Endothelial cell of umbilical vein (primary cell): ENCODE measurements at regions not wholly inside any gene's neighbourhood (a gene's known extent, or its start where the extent isn't known, plus 50 kb on each side); places are given as distances from the start of the nearest gene placed in this dataset.

Experiments used
- BruUV-seq: library from RNA; stranded (reverse); fragments of 400-500 nt; replicated peaks from 2 replicates; lab custom pipeline; 2021; lab: Mats Ljungman, UMichigan
- CTCF ChIA-PET: fragments of 300-600, 350-600 bp; sonication (Branson Sonifier 250); formaldehyde crosslinking; loops from one replicate; lab custom pipeline; 2021; ENCODE audit warnings: antibody characterized with exemption, inconsistent platforms; lab: Charles Lee
- POLR2A ChIA-PET: fragments of 300-600, 350-600 bp; sonication (Branson Sonifier 250); formaldehyde crosslinking; loops from one replicate; lab custom pipeline; 2021; ENCODE audit warnings: antibody characterized with exemption, inconsistent platforms; lab: Charles Lee
- DNase-seq: peaks from one replicate; pipeline ENCODE4 v3.0.0-alpha.2; 2011; ENCODE audit warnings: low read depth, low spot score
- FAIRE-seq: peaks from 2 replicates; lab custom pipeline; 2011; peaks lifted over from hg19 to GRCh38; lab: Jason Lieb, UNC
- H2AFZ ChIP-seq: 2 replicates; pipeline ENCODE4 v1.6.0; 2012; ENCODE audit warnings: low read depth, low read length, control low read depth, inconsistent platforms
- H3K27ac ChIP-seq: 2 replicates; pipeline ENCODE4 v1.5.1; 2011; ENCODE audit warnings: low read depth, mild to moderate bottlenecking, control low read depth, low read length, moderate library complexity; ENCODE audit not compliant: insufficient read depth
- H3K27me3 ChIP-seq, 2 experiments: 2 replicates each; pipeline versions ENCODE4 v1.6.0 to v1.6.1; 2011; ENCODE audit warnings: low read length in 2 of 2, mixed read lengths in 1 of 2; ENCODE audit not compliant: control insufficient read depth in 2 of 2, insufficient read depth in 2 of 2
- H3K36me3 ChIP-seq, 2 experiments: 2 replicates in 1 of 2; 3 replicates in 1 of 2; pipeline ENCODE4 v1.5.1; 2011; ENCODE audit warnings: low read length in 2 of 2, mild to moderate bottlenecking in 1 of 2, moderate library complexity in 1 of 2; ENCODE audit not compliant: control insufficient read depth in 2 of 2, insufficient read depth in 2 of 2; ENCODE audit errors: extremely low read depth in 1 of 2
- H3K4me1 ChIP-seq: 3 replicates; pipeline ENCODE4 v1.5.1; 2011; ENCODE audit warnings: mild to moderate bottlenecking, low read length; ENCODE audit not compliant: control insufficient read depth, insufficient read depth; ENCODE audit errors: extremely low read depth
- H3K4me2 ChIP-seq: 2 replicates; pipeline ENCODE4 v1.6.1; 2011; ENCODE audit warnings: low read length, control low read depth, mixed read lengths; ENCODE audit not compliant: insufficient read depth
- H3K4me3 ChIP-seq, 3 experiments: fragments of 200-600 bp in 1 of 3; sonication (generic), shearing (Covaris generic) in 1 of 3; replicated peaks in 1 of 3; 2 replicates each; pipeline ENCODE4 v1.5.1; 2011 to 2016; ENCODE audit warnings: control low read depth in 3 of 3, low read length in 3 of 3, mild to moderate bottlenecking in 2 of 3, inconsistent platforms in 1 of 3, low read depth in 1 of 3, moderate library complexity in 1 of 3; ENCODE audit not compliant: insufficient read depth in 1 of 3
- H3K79me2 ChIP-seq: 2 replicates; pipeline ENCODE4 v1.6.0; 2012; ENCODE audit warnings: low read length, inconsistent platforms; ENCODE audit not compliant: control insufficient read depth, insufficient read depth
- H3K9ac ChIP-seq: replicated peaks from 2 replicates; pipeline ENCODE3; 2011; ENCODE audit warnings: low read length, control low read depth; ENCODE audit not compliant: insufficient read depth; ENCODE audit errors: extremely low read depth
- H3K9me1 ChIP-seq: replicated peaks from 3 replicates; pipeline ENCODE4 v1.6.0; 2011; ENCODE audit warnings: mild to moderate bottlenecking, low read length; ENCODE audit not compliant: control insufficient read depth, insufficient read depth; ENCODE audit errors: extremely low read depth
- H3K9me3 ChIP-seq: replicated peaks from 2 replicates; pipeline ENCODE4 v1.5.1; 2012; ENCODE audit warnings: low read length, inconsistent platforms; ENCODE audit not compliant: control insufficient read depth, insufficient read depth
- H4K20me1 ChIP-seq: replicated peaks from 2 replicates; pipeline ENCODE3; 2011; ENCODE audit warnings: mild to moderate bottlenecking, low read length; ENCODE audit not compliant: control insufficient read depth, insufficient read depth; ENCODE audit errors: extremely low read depth
- CTCF ChIP-seq, 2 donors: IDR thresholded peaks; 1 replicate in 1 of 2; 2 replicates in 1 of 2; pipeline ENCODE4 v1.5.1; 2011; ENCODE audit warnings: low read length in 2 of 2, mild to moderate bottlenecking in 2 of 2, moderate library complexity in 2 of 2, control low read depth in 1 of 2, inconsistent platforms in 1 of 2, low read depth in 1 of 2; ENCODE audit not compliant: insufficient read depth in 1 of 2; ENCODE audit errors: extremely low read depth in 1 of 2
- EZH2 ChIP-seq: IDR thresholded peaks from 2 replicates; pipeline ENCODE4 v1.6.1; 2012; ENCODE audit warnings: borderline replicate concordance, low read depth, mild to moderate bottlenecking, moderate library complexity, low read length, inconsistent platforms; ENCODE audit not compliant: severe bottlenecking
- FOS ChIP-seq: IDR thresholded peaks from 2 replicates; pipeline ENCODE4 v1.6.1; 2011; ENCODE audit warnings: mild to moderate bottlenecking, low read length, moderate library complexity, borderline replicate concordance; ENCODE audit not compliant: insufficient read depth
- GATA2 ChIP-seq: IDR thresholded peaks from 2 replicates; pipeline ENCODE4 v1.7.0; 2011; ENCODE audit warnings: low read depth, mild to moderate bottlenecking, moderate library complexity, mixed read lengths, low read length; ENCODE audit not compliant: insufficient read length, insufficient read depth
- JUN ChIP-seq: IDR thresholded peaks from 2 replicates; pipeline ENCODE4 v1.6.1; 2011; ENCODE audit warnings: borderline replicate concordance, low read depth; ENCODE audit not compliant: insufficient read length, insufficient read depth
- MAX ChIP-seq: IDR thresholded peaks from 2 replicates; pipeline ENCODE4 v1.6.1; 2011; ENCODE audit not compliant: insufficient read depth, insufficient read length
- MYC ChIP-seq: IDR thresholded peaks from one replicate; pipeline ENCODE4 v1.6.1; 2011; ENCODE audit warnings: mild to moderate bottlenecking, low read depth, low read length
- POLR2A ChIP-seq: IDR thresholded peaks from 2 replicates; pipeline ENCODE4 v1.6.1; 2012; ENCODE audit warnings: low read depth, mild to moderate bottlenecking, control low read depth, low read length
- POLR2AphosphoS5 ChIP-seq: IDR thresholded peaks from 2 replicates; pipeline ENCODE4 v1.6.1; 2012; ENCODE audit warnings: low read depth, mild to moderate bottlenecking, control low read depth, low read length, moderate library complexity; ENCODE audit not compliant: insufficient read depth
- dilution Hi-C: fragments of 300-500 bp; cut with MboI; formaldehyde crosslinking; loops from one replicate; pipeline ENCODE4 v1.15.0; 2019; ENCODE audit warnings: low sequenced_read_pairs; ENCODE audit not compliant: extremely low pct_ligation_motif_present
- intact Hi-C: fragments of 100-400 bp; cut with micrococcal nuclease; formaldehyde crosslinking; loops from one replicate; pipeline ENCODE4 v1.10.0; 2022

GRCh38 chr18:78855188-78855587 lies 124.4 kb upstream of the SALL3 start:
- no TSS peak for BruUV-seq
- no peaks in the 10 kb centered on the region for H3K4me1 ChIP-seq
- H3K27me3 ChIP-seq: no peaks in the 10 kb centered on the region
- no peaks in the 10 kb centered on the region for H3K9me1 ChIP-seq
- H3K4me3 ChIP-seq: no peak overlapping the region
- H3K9me3 ChIP-seq: peaks cover 10% of the 10 kb centered on the region
- H3K4me2 ChIP-seq: no peak overlapping the region
- dilution Hi-C loops (no loop called here), intact Hi-C loops (no loop called here)
- no peak overlapping the region for H3K9ac ChIP-seq
- H2AFZ ChIP-seq: no peak overlapping the region
- DNase-seq (no peak), FAIRE-seq (no peak)
- no peaks in the 10 kb centered on the region for H3K36me3 ChIP-seq
- ChIA-PET POLR2A (no interaction called here), CTCF (no interaction called here)
- no peaks in the 10 kb centered on the region for H3K79me2 ChIP-seq
- H4K20me1 ChIP-seq: no peaks in the 10 kb centered on the region
- no peak overlapping the region for H3K27ac ChIP-seq
- TF ChIP-seq EZH2: no peak
- TF ChIP-seq JUN: no peak
- TF ChIP-seq MYC: no peak
- TF ChIP-seq POLR2AphosphoS5: no peak
- TF ChIP-seq POLR2A: no peak
- no peak for TF ChIP-seq CTCF (IDR thresholded peaks at IDR 0.05; ENCODE audit: extremely low read depth in 1 of 2, insufficient read depth in 1 of 2, low read depth in 1 of 2, low read length in 2 of 2)
- no peak for TF ChIP-seq MAX
- TF ChIP-seq FOS: no peak
- no peak for TF ChIP-seq GATA2
